Mammary epithelial cell (primary cell): ENCODE measurements at regions not wholly inside any gene's neighbourhood (a gene's known extent, or its start where the extent isn't known, plus 50 kb on each side); places are given as distances from the start of the nearest gene placed in this dataset.

Experiments
- CTCF ChIP-seq, 2 donors: IDR thresholded peaks in 1 of 2; conservative IDR thresholded peaks in 1 of 2; 2 replicates each; pipeline ENCODE4 v1.5.1; 2011 to 2012; ENCODE audit warnings: inconsistent platforms in 2 of 2, low read length in 2 of 2, mild to moderate bottlenecking in 2 of 2, control low read depth in 1 of 2, low read depth in 1 of 2; ENCODE audit not compliant: insufficient read depth in 1 of 2; ENCODE audit errors: extremely low read depth in 1 of 2
- EZH2 ChIP-seq: IDR thresholded peaks from 2 replicates; pipeline ENCODE4 v1.6.1; 2012; ENCODE audit warnings: low read length, inconsistent platforms, borderline replicate concordance

DNA sequence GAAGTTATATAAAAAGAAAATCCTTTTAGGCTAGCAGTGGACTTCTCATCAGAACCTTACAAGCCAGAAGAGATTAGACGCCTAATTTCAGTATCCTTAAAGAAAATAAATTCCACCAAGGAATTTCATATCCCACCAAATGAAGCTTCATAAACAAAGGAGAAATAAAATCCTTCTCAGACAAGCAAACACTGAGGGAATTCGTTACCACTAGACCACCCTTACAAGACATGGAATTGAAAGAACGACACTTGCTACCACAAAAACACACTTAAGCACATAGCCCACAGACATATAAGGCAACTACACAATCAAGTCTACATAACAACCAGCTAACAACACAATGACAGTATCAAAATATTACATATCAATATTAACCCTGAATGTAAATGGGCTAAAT lies 299.2 kb downstream of the TOX3 start:
- TF ChIP-seq EZH2 = no peak
- no peak for TF ChIP-seq CTCF (conservative IDR thresholded peaks at IDR 0.05 in 1 of 2, IDR thresholded peaks at IDR 0.05 in 1 of 2; ENCODE audit: extremely low read depth in 1 of 2, insufficient read depth in 1 of 2, low read depth in 1 of 2, low read length in 2 of 2)
